Left hindlimb (tissue), 1 donor: ENCODE measurements at regions not wholly inside any gene's neighbourhood (a gene's known extent, or its start where the extent isn't known, plus 50 kb on each side); places are given as distances from the start of the nearest gene placed in this dataset.
"Not testable (repeated sequence)": the region's sequence is repeated elsewhere in the genome, so short reads cannot be mapped to it uniquely, and the experiment has no call there.

Experiments used
- DNase-seq: peaks from one replicate; pipeline ENCODE4 v3.0.0-alpha.2; 2018

GRCh38 chr16:22660441-22661160 lies 149.9 kb downstream of the NPIPB5 start:
- DNase-seq, result no peak

GRCh38 chr16:22661161-22661647 lies 150.5 kb downstream of the NPIPB5 start:
- no peak for DNase-seq

DNA sequence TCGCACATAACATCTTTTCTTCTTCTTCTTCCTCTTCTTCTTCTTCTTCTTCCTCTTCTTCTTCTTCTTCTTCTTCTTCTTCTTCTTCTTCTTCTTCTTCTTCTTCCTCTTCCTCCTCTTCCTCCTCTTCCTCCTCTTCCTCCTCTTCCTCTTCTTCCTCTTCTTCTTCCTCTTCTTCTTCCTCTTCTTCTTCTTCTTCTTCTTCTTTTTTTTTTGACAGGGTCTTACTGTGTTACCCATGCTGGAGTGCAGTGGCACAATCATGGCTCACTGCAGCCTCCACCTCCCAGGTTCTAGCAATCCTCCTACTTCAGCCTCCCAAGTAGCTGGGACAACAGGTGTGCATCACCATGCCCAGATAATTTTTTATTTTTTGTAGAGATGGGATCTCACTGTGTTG lies 151.0 kb upstream of the HS3ST2 start:
- DNase-seq, result not testable (repeated sequence)

DNA sequence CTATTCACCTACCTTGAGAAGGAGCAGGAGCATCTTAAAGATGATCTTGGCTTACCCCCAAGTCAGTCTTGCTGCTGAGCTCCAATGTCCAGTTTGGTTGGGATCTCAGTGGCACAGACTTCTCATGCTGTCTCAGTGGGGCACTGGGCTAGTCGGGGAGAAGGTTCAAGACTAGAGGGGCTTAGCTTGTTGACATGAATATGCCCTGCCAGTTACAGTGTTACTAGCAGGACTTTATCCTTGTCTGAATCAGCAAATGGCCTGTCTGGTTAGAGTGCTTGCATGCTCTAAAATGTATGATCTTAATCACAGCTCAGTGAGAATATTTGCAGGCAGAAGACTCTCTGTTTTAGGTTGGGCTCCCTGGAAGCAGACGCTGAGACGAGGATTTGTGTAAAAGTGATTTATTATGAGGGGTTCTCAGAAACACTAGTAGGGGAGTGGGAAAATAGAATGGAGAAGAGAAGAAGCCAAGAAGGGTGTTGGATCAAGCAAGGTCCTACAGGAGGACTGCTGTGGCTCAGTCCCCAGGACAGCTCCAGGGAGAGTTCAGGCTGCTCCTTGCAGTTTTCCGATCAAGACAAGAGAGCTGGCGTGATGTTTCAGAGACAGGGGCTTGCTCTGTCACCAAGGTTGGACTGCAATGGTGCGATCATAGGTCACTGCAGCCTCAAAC lies 150.4 kb upstream of the HS3ST2 start:
- no peak for DNase-seq

- DNase-seq, result no peak
Observed at GRCh38 chr16:22664132-22664531, 149.8 kb upstream of the HS3ST2 start.

GRCh38 chr16:22664561-22664997 lies 149.4 kb upstream of the HS3ST2 start:
- no peak for DNase-seq

- DNase-seq, result no peak
Observed at GRCh38 chr16:22665048-22665797, 148.7 kb upstream of the HS3ST2 start.

DNA sequence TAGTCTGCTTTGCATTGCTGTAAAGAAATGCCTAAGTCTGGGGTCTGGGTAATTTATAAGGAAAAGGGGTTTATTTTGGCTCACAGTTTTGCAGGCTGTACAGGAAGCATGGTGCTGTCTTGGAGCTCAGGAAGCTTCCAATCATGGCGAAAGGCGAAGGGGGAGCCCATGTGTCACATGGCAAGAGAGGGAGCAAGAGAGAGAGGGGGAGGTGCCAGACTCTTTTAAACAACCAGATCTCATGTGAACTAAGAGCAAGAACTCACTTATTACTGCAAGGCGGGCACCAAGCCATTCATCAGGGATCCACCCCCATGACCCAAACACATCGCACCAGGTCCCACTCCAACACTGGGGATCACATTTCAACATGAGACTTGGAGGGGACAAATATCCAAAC lies 148.2 kb upstream of the HS3ST2 start:
- DNase-seq, result no peak

- no peak for DNase-seq
Observed at GRCh38 chr16:22668318-22668717, 145.6 kb upstream of the HS3ST2 start.

DNA sequence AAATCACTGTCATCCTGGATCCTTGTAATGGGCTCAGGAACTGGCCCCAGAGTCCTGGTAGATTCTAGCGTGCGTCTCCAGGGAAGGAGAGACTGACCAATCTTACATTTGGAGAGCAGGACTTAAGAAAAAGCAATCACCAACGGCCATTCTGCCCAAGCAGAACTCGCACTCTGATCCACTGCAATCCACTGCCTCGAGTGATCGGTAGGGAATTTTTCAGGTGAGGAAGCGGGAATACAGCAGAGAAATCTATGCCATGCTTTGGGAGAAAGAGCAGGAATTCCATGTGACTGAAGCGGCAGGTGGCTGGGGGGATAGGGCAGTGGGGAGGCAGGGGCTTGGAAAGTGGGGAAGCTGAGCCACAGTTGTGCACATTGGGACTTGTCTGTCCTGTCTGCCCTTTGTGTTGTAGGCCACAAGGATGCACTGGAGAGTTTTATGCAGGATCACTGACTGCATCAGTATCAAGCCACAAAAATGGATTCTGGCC lies 143.9 kb upstream of the HS3ST2 start:
- DNase-seq, result no peak

DNA sequence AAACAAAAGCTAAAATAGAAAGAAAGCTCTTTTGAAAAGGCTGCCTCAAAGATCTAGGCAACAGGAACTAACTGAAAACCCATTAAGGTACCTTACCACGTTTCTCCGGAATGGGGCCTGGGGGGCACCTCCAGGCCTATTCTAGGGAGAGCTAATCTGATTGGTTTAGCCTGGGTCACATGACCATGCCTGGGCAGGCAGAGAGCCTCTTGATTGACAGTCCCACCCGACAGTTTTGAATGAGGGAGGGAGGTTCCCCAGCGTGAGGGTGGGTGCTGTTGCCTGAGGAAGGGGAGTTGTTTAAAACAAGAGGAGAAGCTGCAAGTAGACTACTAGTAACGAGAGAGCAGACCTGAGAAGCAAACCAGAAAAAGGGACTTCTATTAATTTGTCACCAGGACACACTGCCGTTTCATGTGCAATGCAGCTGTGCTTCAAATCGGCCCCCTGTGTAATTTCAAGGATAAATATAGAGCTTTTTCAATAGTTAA lies 143.4 kb upstream of the HS3ST2 start:
- no peak for DNase-seq

GRCh38 chr16:22671301-22672076 lies 142.5 kb upstream of the HS3ST2 start:
- no peak for DNase-seq

- no peak for DNase-seq
Observed at GRCh38 chr16:22672830-22673210, 141.1 kb upstream of the HS3ST2 start.

- DNase-seq, result no peak
Observed at GRCh38 chr16:22673421-22673831, 140.5 kb upstream of the HS3ST2 start.

DNA sequence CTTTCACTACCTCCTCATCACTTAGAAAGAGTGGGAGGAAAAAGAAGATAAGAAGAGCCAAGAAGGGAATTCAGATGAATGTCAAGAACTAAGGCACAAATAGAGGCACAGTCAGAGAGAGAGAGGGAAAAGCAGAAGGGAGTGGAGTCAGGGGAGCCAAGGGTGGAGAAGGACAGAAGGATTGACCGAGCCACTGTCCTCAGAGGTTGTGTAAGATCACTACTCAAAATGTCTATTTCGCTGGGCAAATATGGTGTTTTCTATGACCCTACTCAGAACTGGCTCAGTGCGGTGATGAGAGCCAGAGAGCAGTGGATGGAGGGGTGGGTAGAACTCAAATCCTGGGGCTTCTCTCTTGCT lies 139.2 kb upstream of the HS3ST2 start:
- no peak for DNase-seq

GRCh38 chr16:22675745-22676540 lies 138.0 kb upstream of the HS3ST2 start:
- no peak for DNase-seq

DNA sequence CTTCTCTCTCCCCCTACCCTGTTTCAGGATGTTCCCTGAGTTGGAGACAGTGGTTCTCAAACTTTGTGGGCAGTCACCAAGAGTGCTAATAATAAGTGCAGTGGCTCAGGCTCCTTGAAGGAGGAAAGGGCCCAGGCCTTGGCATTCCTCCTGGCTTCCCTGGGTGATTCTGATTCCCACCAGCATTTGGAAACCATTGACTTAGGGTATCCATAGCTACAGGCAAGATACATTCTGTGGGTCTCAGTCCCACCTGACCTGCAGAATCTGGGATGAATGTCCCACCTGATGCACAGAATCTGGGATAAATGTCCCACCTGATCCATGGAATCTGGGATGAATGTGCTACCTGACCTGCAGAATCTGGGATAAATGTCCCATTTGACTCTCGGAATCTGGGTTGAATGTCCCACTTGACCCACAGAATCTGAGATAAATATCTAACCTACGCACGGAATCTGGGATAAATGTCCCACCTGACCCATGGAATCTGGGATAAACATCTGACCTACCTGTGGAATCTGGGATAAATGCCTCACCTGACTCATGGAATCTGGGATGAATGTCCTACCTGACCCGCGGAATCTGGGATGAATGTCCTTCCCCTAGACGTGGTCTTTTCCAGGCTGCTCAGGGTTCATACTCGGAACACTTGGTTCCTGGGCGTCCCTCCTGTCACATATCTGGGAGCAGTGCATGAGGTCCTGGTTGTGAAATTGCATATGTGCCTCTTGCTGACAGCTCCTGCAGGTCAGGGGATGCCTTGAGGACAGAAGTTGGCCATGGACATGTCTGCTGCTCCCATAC lies 136.7 kb upstream of the HS3ST2 start:
- DNase-seq, result no peak

GRCh38 chr16:22678311-22678710 lies 135.7 kb upstream of the HS3ST2 start:
- DNase-seq, result no peak

DNA sequence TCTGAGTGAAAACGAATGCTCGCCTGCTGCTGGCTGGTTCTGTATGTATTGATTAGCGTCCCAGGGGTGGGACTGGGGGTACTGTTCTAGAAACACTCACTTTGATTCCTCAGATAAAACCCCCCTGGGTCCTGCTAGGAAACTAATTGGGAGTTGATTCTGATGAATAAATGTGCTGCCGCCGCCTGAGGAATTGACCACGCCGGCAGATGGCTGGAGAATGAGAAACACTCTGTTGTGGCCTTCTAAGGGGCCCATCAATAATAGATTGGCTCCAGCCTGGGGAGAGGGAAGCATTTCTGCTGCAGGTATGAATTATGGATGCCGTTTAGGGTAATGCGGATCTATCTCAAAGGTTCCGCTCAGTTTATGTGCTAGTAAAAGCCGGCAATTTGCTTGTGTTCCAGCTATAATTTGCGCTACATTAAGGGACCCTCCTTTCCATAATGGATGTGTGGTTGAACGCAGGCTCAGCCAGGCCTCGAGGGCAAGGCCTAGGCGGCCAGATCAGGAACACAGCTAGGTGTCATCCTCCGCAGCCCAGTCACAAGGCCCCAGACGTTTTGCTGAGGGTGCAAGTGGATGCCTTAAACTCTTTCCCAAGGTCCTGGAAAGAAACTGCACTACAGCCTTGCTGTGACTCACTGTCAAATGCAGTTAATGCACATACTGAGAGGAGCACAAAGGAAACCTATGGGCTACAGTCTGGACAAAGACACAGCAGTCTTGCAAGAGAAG lies 132.2 kb upstream of the HS3ST2 start:
- peak; percentile 41 for DNase-seq

GRCh38 chr16:22683258-22683657 lies 130.7 kb upstream of the HS3ST2 start:
- no peak for DNase-seq
